HepG2 (cell line): ENCODE measurements at regions not wholly inside any gene's neighbourhood (a gene's known extent, or its start where the extent isn't known, plus 50 kb on each side); places are given as distances from the start of the nearest gene placed in this dataset.

ENCODE experiments used
- CEBPG ChIP-seq: IDR thresholded peaks from 2 replicates; pipeline ENCODE4 v1.6.1; 2016
- CREBL2 ChIP-seq: sonication (generic); formaldehyde crosslinking; IDR thresholded peaks from 2 replicates; pipeline ENCODE4 v1.8.1; 2023; ENCODE audit warnings: missing genetic modification reagents, mild to moderate bottlenecking, borderline replicate concordance
- FOSL1 ChIP-seq: sonication (generic); formaldehyde crosslinking; IDR thresholded peaks from 2 replicates; pipeline ENCODE4 v1.9.0; 2021; ENCODE audit warnings: missing genetic modification reagents, borderline replicate concordance
- GATAD1 ChIP-seq: IDR thresholded peaks from 2 replicates; pipeline ENCODE4 v1.6.1; 2016; ENCODE audit warnings: missing genetic modification reagents, missing compliant biosample characterization
- HMGXB3 ChIP-seq: sonication (generic); formaldehyde crosslinking; IDR thresholded peaks from 2 replicates; pipeline ENCODE4 v1.4.0; 2020; ENCODE audit warnings: missing genetic modification reagents, borderline replicate concordance
- HNRNPL ChIP-seq: fragments of 200-400 bp; formaldehyde crosslinking; IDR thresholded peaks from 2 replicates; pipeline ENCODE4 v1.6.1; 2017; ENCODE audit warnings: mild to moderate bottlenecking, low read depth, low read length
- KDM4B ChIP-seq: sonication (generic); formaldehyde crosslinking; IDR thresholded peaks from 2 replicates; pipeline ENCODE4 v1.4.0; 2020; ENCODE audit warnings: missing genetic modification reagents
- MEF2D ChIP-seq: sonication (generic); formaldehyde crosslinking; IDR thresholded peaks from 2 replicates; pipeline ENCODE4 v1.5.1; 2020; ENCODE audit warnings: mild to moderate bottlenecking, missing genetic modification reagents
- MTF2 ChIP-seq: sonication (generic); formaldehyde crosslinking; IDR thresholded peaks from 2 replicates; pipeline ENCODE4 v1.5.0; 2020; ENCODE audit warnings: missing genetic modification reagents, borderline replicate concordance
- SCMH1 ChIP-seq: sonication (generic); formaldehyde crosslinking; IDR thresholded peaks from 2 replicates; pipeline ENCODE4 v1.9.0; 2021; ENCODE audit warnings: missing genetic modification reagents, mild to moderate bottlenecking, borderline replicate concordance
- SNAPC2 ChIP-seq: sonication (generic); formaldehyde crosslinking; IDR thresholded peaks from 2 replicates; pipeline ENCODE4 v1.8.1; 2022; ENCODE audit warnings: mild to moderate bottlenecking, missing genetic modification reagents
- SOX5 ChIP-seq: IDR thresholded peaks from 2 replicates; pipeline ENCODE4 v1.6.1; 2016; ENCODE audit warnings: borderline replicate concordance
- THAP8 ChIP-seq: sonication (generic); formaldehyde crosslinking; IDR thresholded peaks from 2 replicates; pipeline ENCODE4 v1.5.1; 2020; ENCODE audit warnings: missing genetic modification reagents, mild to moderate bottlenecking, borderline replicate concordance
- ZFP91 ChIP-seq: sonication (generic); formaldehyde crosslinking; IDR thresholded peaks from 2 replicates; pipeline ENCODE4 v1.9.0; 2022; ENCODE audit warnings: missing genetic modification reagents, mild to moderate bottlenecking, borderline replicate concordance
- ZNF280D ChIP-seq: sonication (generic); formaldehyde crosslinking; IDR thresholded peaks from 2 replicates; pipeline ENCODE4 v1.5.1; 2020; ENCODE audit warnings: mild to moderate bottlenecking, missing genetic modification reagents
- ZNF704 ChIP-seq: sonication (generic); formaldehyde crosslinking; IDR thresholded peaks from 2 replicates; pipeline ENCODE4 v1.8.1; 2023; ENCODE audit warnings: mild to moderate bottlenecking, inconsistent platforms, moderate library complexity, missing genetic modification reagents, borderline replicate concordance
- ZNF83 ChIP-seq: sonication (generic); formaldehyde crosslinking; IDR thresholded peaks from 2 replicates; pipeline ENCODE4 v1.4.0; 2020; ENCODE audit warnings: missing genetic modification reagents, mild to moderate bottlenecking, borderline replicate concordance

- TF ChIP-seq CREBL2, result no peak
- TF ChIP-seq SOX5, result peak; percentile 92
- peak; percentile 16; the same call in 1 of the 2 replicates for TF ChIP-seq ZNF280D (CRISPR knock-in tag)
- peak; percentile 94 for TF ChIP-seq HNRNPL
- TF ChIP-seq ZNF704 (CRISPR knock-in tag), result no peak
- no peak for TF ChIP-seq FOSL1
- peak; percentile 87 for TF ChIP-seq MEF2D (CRISPR knock-in tag)
- TF ChIP-seq MTF2 (CRISPR knock-in tag), result no peak
- TF ChIP-seq HMGXB3, result 0 out of 2 replicates have a peak, but pooled peaks have one; percentile 61
- TF ChIP-seq ZFP91 (CRISPR knock-in tag), result peak; percentile 75
- peak; percentile 50; the same call in 1 of the 2 replicates for TF ChIP-seq SNAPC2 (CRISPR knock-in tag)
- TF ChIP-seq THAP8, result no peak
- TF ChIP-seq ZNF83 (CRISPR knock-in tag), result no peak
- no peak for TF ChIP-seq SCMH1 (CRISPR knock-in tag)
- TF ChIP-seq GATAD1 (CRISPR knock-in tag), result no peak
- TF ChIP-seq KDM4B (CRISPR knock-in tag), result no peak
- TF ChIP-seq CEBPG, result peak; percentile 69
These were observed 75.9 kb upstream of the RNU6-1 start (continued) for GRCh38 chr15:67915461-67916374.
